DND-41 (cell line): ENCODE measurements at regions not wholly inside any gene's neighbourhood (a gene's known extent, or its start where the extent isn't known, plus 50 kb on each side); places are given as distances from the start of the nearest gene placed in this dataset.
"Not testable (repeated sequence)": the region's sequence is repeated elsewhere in the genome, so short reads cannot be mapped to it uniquely, and the experiment has no call there.

Experiments used
- EZH2 ChIP-seq: IDR thresholded peaks from 3 replicates; pipeline ENCODE4 v1.6.1; 2012; ENCODE audit warnings: borderline replicate concordance, low read depth, mild to moderate bottlenecking, moderate library complexity, low read length, inconsistent platforms; ENCODE audit not compliant: severe bottlenecking
- TF ChIP-seq, protein P1 (sequence below): IDR thresholded peaks from 2 replicates; pipeline ENCODE4 v1.5.1; 2012; ENCODE audit warnings: borderline replicate concordance, low read length, moderate library complexity, mild to moderate bottlenecking; ENCODE audit not compliant: poor library complexity, severe bottlenecking; ENCODE audit errors: extremely low read depth

DNA sequence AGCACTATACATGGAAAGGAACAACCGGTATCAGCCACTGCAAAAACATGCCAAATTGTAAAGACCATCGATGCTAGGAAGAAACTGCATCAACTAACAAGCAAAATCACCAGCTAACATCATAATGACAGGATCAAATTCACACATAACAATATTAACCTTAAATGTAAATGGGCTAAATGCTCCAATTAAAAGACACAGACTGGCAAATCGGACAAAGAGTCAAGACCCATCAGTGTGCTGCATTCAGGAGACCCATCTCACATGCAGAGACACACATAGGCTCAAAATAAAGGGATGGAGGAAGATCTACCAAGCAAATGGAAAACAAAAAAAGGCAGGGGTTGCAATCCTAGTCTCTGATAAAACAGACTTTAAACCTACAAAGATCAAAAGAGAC is 413.8 kb downstream of the ZEB2 start:
- TF ChIP-seq, protein P1, sequence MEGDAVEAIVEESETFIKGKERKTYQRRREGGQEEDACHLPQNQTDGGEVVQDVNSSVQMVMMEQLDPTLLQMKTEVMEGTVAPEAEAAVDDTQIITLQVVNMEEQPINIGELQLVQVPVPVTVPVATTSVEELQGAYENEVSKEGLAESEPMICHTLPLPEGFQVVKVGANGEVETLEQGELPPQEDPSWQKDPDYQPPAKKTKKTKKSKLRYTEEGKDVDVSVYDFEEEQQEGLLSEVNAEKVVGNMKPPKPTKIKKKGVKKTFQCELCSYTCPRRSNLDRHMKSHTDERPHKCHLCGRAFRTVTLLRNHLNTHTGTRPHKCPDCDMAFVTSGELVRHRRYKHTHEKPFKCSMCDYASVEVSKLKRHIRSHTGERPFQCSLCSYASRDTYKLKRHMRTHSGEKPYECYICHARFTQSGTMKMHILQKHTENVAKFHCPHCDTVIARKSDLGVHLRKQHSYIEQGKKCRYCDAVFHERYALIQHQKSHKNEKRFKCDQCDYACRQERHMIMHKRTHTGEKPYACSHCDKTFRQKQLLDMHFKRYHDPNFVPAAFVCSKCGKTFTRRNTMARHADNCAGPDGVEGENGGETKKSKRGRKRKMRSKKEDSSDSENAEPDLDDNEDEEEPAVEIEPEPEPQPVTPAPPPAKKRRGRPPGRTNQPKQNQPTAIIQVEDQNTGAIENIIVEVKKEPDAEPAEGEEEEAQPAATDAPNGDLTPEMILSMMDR, result not testable (repeated sequence)
- not testable (repeated sequence) for TF ChIP-seq EZH2
